ENCODE measurements at regions not wholly inside any gene's neighbourhood (a gene's known extent, or its start where the extent isn't known, plus 50 kb on each side); places are given as distances from the start of the nearest gene placed in this dataset.

- TF ChIP-seq POLR2A (IDR thresholded peaks at IDR 0.05), result no peak
- TF ChIP-seq CTCF (IDR thresholded peaks at IDR 0.05), result no peak
Measured at GRCh38 chr2:200095436-200095835, 140.1 kb downstream of the MAIP1 start.
